GM13976 (cell line): ENCODE measurements at regions not wholly inside any gene's neighbourhood (a gene's known extent, or its start where the extent isn't known, plus 50 kb on each side); places are given as distances from the start of the nearest gene placed in this dataset.

Source experiments
- DNase-seq: peaks from one replicate; pipeline ENCODE4 v3.0.0; 2012; ENCODE audit warnings: low spot score
- CTCF ChIP-seq: IDR thresholded peaks from 2 replicates; pipeline ENCODE4 v1.5.1; 2012; ENCODE audit warnings: borderline replicate concordance, mild to moderate bottlenecking; ENCODE audit not compliant: insufficient read depth; ENCODE audit errors: extremely low read depth, missing control alignments, control extremely low read depth
- in situ Hi-C: fragments of 300-500 bp; cut with MboI; formaldehyde crosslinking; loops from one replicate; pipeline ENCODE4 v1.12.0; 2022; ENCODE audit warnings: low sequenced_read_pairs, mixed read lengths, inconsistent platforms; ENCODE audit not compliant: unreplicated experiment

- no peak for TF ChIP-seq CTCF
- in situ Hi-C loops, result no loop called here
- DNase-seq, result no peak
These were observed 89.0 kb downstream of the UNCX start for GRCh38 chr7:1321411-1322239.

- DNase-seq, result no peak
- in situ Hi-C loops, result no loop called here
- no peak for TF ChIP-seq CTCF
These were observed 89.8 kb downstream of the UNCX start for GRCh38 chr7:1322240-1323110.

- in situ Hi-C loops, result no loop called here
- no peak for DNase-seq
- no peak for TF ChIP-seq CTCF
These were observed 90.7 kb downstream of the UNCX start for GRCh38 chr7:1323178-1324027.

- DNase-seq, result no peak
- in situ Hi-C loops, result no loop called here
- no peak for TF ChIP-seq CTCF
These were observed 91.6 kb downstream of the UNCX start for GRCh38 chr7:1324028-1324900.

GRCh38 chr7:1325246-1325645 lies 92.6 kb downstream of the UNCX start:
- TF ChIP-seq CTCF, result no peak
- in situ Hi-C loops, result no loop called here

More at GRCh38 chr7:1325246-1325645, 92.6 kb downstream of the UNCX start:
- DNase-seq, result no peak
